Breast epithelium (tissue), 4 donors: ENCODE measurements at regions not wholly inside any gene's neighbourhood (a gene's known extent, or its start where the extent isn't known, plus 50 kb on each side); places are given as distances from the start of the nearest gene placed in this dataset.

ENCODE experiments used
- DNase-seq, 2 donors: peaks; one replicate each; pipeline ENCODE4 v3.0.0-alpha.2; 2019; ENCODE audit warnings: low spot score in 2 of 2
- H3K27ac ChIP-seq, 2 donors: fragments of 200-600 bp; sonication (generic) in 1 of 2; one replicate each; pipeline ENCODE4 v1.5.1; 2016 to 2019; ENCODE audit warnings: mild to moderate bottlenecking in 1 of 2
- H3K27me3 ChIP-seq, 2 donors: fragments of 200-600 bp; sonication (generic) in 1 of 2; one replicate each; pipeline versions ENCODE4 v1.5.1 to v1.6.0; 2017 to 2019; ENCODE audit warnings: control low read depth in 1 of 2, mild to moderate bottlenecking in 1 of 2
- H3K36me3 ChIP-seq: fragments of 200-600 bp; one replicate; pipeline ENCODE4 v1.5.1; 2019
- H3K4me1 ChIP-seq, 2 donors: fragments of 200-600 bp; sonication (generic); one replicate each; pipeline ENCODE4 v1.5.1; 2016 to 2019; ENCODE audit warnings: control low read depth in 1 of 2
- H3K4me3 ChIP-seq, 3 donors: fragments of 200-600 bp; sonication (generic); 1 replicate in 2 of 3; 2 replicates in 1 of 3; pipeline ENCODE4 v1.5.1; 2016 to 2019; ENCODE audit warnings: mild to moderate bottlenecking in 3 of 3, moderate library complexity in 2 of 3
- H3K9me3 ChIP-seq, 2 donors: fragments of 200-600 bp; sonication (generic) in 1 of 2; one replicate each; pipeline ENCODE4 v1.5.1; 2016 to 2019; ENCODE audit warnings: control low read depth in 1 of 2
- POLR2A ChIP-seq: fragments of 450-650 bp; IDR thresholded peaks from one replicate; pipeline ENCODE4 v1.6.1; 2016; ENCODE audit warnings: antibody characterized with exemption, mild to moderate bottlenecking, moderate library complexity
- POLR2AphosphoS5 ChIP-seq, 3 donors: sonication (generic); formaldehyde crosslinking; IDR thresholded peaks; one replicate each; pipeline ENCODE4 v1.6.1; 2017; ENCODE audit warnings: antibody characterized with exemption in 3 of 3
- intact Hi-C: fragments of 100-400 bp; cut with DNase I; formaldehyde crosslinking; loops from one replicate; pipeline ENCODE4 v1.15.1; 2023; ENCODE audit warnings: low total_unique reads
- TF ChIP-seq, protein P1 (sequence below), 3 donors: fragments of 450-650 bp; IDR thresholded peaks; one replicate each; pipeline ENCODE4 v1.5.1; 2016 to 2017; ENCODE audit warnings: antibody characterized with exemption in 3 of 3, mild to moderate bottlenecking in 3 of 3, moderate library complexity in 3 of 3

DNA sequence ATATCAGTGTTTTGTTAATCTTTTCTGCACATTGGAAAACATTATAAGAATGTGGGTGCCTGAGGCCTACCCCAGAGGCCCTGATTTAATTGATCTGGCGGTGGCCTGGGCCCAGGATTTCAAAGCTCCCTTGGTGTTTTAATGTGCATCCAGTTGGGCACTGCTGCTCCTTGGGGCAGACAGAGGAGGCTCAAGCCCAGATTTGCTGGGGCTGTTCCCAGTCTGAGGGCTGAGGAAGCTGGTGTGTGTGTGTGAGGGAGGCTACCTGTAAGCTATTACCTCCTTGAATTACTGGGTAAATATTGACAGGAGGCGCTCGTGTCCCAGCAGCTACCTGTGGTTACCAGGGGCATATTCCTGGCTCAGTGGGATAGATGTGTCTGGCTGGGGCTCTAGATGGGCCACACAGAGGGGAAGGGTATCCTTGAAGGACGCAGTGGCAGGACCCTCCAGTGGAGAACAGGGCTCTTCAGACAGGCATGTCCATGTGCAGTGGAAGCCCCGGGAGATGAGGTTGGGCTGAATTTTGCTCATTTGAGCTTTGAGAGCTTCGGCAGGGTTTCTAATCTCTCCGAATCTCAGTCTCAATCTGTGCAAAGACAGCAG lies 975.4 kb upstream of the ZNF722 start:
- no peak for DNase-seq
- Histone ChIP-seq H3K27me3 (no peaks in the 10 kb centered on the region), H3K9me3 (peaks cover 9 to 73% of the 10 kb centered on the region in 2 donors), H3K4me3 (no peak overlapping the region), H3K27ac (no peak overlapping the region), H3K4me1 (no peaks in the 10 kb centered on the region), H3K36me3 (no peaks in the 10 kb centered on the region)
- TF ChIP-seq POLR2A (no peak), POLR2AphosphoS5 (IDR thresholded peaks at IDR 0.05) (no peak)
- TF ChIP-seq, protein P1, sequence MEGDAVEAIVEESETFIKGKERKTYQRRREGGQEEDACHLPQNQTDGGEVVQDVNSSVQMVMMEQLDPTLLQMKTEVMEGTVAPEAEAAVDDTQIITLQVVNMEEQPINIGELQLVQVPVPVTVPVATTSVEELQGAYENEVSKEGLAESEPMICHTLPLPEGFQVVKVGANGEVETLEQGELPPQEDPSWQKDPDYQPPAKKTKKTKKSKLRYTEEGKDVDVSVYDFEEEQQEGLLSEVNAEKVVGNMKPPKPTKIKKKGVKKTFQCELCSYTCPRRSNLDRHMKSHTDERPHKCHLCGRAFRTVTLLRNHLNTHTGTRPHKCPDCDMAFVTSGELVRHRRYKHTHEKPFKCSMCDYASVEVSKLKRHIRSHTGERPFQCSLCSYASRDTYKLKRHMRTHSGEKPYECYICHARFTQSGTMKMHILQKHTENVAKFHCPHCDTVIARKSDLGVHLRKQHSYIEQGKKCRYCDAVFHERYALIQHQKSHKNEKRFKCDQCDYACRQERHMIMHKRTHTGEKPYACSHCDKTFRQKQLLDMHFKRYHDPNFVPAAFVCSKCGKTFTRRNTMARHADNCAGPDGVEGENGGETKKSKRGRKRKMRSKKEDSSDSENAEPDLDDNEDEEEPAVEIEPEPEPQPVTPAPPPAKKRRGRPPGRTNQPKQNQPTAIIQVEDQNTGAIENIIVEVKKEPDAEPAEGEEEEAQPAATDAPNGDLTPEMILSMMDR (IDR thresholded peaks at IDR 0.05) = no peak
- intact Hi-C loops = no loop called here

DNA sequence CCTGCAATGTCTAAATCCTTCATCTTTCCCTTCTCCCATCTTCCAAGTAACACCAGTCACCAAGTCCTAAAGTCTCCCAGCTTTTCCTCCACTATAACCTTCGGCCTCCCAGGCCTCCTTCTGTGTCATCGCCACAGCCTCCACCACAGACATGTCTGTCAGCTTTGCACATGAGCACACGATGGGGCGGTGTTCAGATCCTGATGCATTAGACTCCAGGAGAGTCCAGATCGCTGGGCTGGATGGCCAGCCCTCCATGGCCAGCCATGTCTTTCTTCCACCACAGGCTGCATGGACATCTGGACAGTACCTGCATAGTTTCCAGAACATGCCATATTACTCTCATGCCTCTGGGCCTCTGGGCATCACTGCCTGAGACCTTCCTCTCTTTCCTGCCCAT lies 974.2 kb upstream of the ZNF722 start:
- Histone ChIP-seq H3K9me3 (peaks cover 9 to 75% of the 10 kb centered on the region in 2 donors), H3K4me3 (no peak overlapping the region), H3K27ac (no peak overlapping the region), H3K27me3 (no peaks in the 10 kb centered on the region), H3K36me3 (no peaks in the 10 kb centered on the region), H3K4me1 (no peaks in the 10 kb centered on the region)
- intact Hi-C loops = no loop called here
- DNase-seq = no peak
- no peak for TF ChIP-seq POLR2AphosphoS5 (IDR thresholded peaks at IDR 0.05)
- TF ChIP-seq, protein P1 (IDR thresholded peaks at IDR 0.05) = no peak
- no peak for TF ChIP-seq POLR2A

DNA sequence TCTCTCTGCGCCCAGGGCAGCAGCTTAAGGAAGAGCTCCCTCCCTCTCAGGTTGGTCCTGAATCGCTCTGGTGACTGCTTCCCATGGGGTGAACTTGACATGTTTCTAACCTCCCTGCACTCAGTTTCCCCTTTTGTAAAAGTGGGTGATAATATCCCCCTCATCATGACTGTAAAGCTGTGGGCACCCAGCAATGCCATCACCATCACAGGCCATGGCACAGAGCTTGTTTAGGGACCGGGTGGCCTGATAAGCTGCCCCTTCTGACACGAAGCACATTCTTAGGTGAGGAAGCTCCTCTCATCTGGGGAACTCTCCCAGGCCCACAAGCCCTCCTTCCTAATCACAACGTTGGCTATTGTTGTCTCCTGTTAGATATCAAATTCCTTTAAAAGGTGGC lies 972.8 kb upstream of the ZNF722 start:
- no peak for DNase-seq
- TF ChIP-seq, protein P1 (IDR thresholded peaks at IDR 0.05) = no peak
- TF ChIP-seq POLR2A (no peak), POLR2AphosphoS5 (IDR thresholded peaks at IDR 0.05) (no peak)
- no peaks in the 10 kb centered on the region for H3K36me3 ChIP-seq
- H3K9me3 ChIP-seq = peaks cover 9 to 75% of the 10 kb centered on the region in 2 donors
- no peaks in the 10 kb centered on the region for H3K27me3 ChIP-seq
- H3K4me3 ChIP-seq = no peak overlapping the region
- H3K4me1 ChIP-seq = no peaks in the 10 kb centered on the region
- intact Hi-C loops = no loop called here
- no peak overlapping the region for H3K27ac ChIP-seq

DNA sequence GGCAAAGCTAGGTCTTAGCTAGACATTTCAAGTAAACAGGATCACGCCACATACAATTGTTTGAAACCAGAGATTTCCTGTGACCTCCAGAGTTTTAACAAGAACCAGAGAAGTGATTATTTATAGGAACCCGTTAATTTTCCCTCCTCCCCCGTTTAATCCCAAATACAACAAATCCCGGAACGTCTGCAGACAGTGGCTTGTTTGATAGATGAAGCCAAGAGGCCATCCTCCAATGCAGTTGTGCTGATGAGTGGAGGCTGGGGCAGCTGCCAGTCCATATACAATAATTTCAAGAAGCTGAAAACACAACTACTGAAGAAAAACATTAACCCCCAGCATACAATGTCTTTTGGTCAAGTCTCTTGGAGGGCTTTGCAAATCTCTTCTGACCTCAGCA lies 971.6 kb upstream of the ZNF722 start:
- H3K27me3 ChIP-seq = no peaks in the 10 kb centered on the region
- DNase-seq = no peak
- no peak overlapping the region for H3K27ac ChIP-seq
- no peaks in the 10 kb centered on the region for H3K4me1 ChIP-seq
- H3K9me3 ChIP-seq = peaks cover 9 to 77% of the 10 kb centered on the region in 2 donors
- intact Hi-C loops = no loop called here
- no peak overlapping the region for H3K4me3 ChIP-seq
- H3K36me3 ChIP-seq = no peaks in the 10 kb centered on the region
- TF ChIP-seq POLR2AphosphoS5 (IDR thresholded peaks at IDR 0.05) (no peak), POLR2A (no peak)
- TF ChIP-seq, protein P1 (IDR thresholded peaks at IDR 0.05) = no peak

DNA sequence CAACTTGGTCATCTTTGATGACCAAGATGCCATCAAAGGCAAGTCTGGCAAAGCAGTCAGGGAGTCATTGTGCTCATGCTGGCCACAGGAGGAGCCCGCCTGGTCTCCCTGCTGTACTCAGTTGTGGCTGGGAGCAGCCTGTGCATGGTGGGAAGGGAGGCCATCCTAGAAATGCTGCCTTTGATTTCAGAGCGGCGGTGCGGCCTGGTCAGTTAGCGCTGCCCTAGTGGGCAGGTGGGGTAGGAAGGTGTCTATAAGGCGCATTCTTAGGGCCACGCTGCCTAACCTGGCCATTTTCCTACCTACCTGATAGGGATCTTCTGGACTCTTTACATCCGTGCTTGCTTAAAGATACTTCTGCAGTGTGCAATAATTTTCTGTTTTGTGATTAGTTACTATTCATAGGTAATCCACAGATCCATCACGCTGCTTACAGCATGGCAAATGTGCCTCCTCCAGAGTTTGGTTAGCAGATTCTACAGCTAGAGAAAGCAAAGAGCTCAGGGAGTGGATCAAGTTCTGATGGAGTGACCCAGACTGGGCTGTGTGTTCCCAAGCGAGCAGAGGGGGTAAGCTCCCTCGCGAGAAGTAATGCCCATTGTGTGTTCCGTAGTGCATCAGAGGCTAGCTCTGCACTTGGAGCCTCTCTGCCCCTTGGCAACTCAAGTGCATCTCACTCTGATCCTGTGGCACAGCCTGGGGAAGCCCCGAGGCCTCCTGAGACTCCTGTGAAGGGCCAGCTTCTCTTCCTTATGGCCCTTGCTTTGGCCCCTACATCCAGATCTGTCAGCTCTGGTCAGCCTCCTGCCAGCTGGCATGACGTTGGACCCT lies 970.1 kb upstream of the ZNF722 start:
- no peak for DNase-seq
- no peaks in the 10 kb centered on the region for H3K36me3 ChIP-seq
- no peaks in the 10 kb centered on the region for H3K27me3 ChIP-seq
- peaks cover 0 to 74% of the 10 kb centered on the region in 2 donors for H3K9me3 ChIP-seq
- H3K4me3 ChIP-seq = no peak overlapping the region
- H3K4me1 ChIP-seq = no peaks in the 10 kb centered on the region
- TF ChIP-seq, protein P1 (IDR thresholded peaks at IDR 0.05) = no peak
- TF ChIP-seq POLR2A = no peak
- no peak for TF ChIP-seq POLR2AphosphoS5 (IDR thresholded peaks at IDR 0.05)
- no peak overlapping the region for H3K27ac ChIP-seq
- intact Hi-C loops = no loop called here
